ENCODE measurements at regions not wholly inside any gene's neighbourhood (a gene's known extent, or its start where the extent isn't known, plus 50 kb on each side); places are given as distances from the start of the nearest gene placed in this dataset.

DNA sequence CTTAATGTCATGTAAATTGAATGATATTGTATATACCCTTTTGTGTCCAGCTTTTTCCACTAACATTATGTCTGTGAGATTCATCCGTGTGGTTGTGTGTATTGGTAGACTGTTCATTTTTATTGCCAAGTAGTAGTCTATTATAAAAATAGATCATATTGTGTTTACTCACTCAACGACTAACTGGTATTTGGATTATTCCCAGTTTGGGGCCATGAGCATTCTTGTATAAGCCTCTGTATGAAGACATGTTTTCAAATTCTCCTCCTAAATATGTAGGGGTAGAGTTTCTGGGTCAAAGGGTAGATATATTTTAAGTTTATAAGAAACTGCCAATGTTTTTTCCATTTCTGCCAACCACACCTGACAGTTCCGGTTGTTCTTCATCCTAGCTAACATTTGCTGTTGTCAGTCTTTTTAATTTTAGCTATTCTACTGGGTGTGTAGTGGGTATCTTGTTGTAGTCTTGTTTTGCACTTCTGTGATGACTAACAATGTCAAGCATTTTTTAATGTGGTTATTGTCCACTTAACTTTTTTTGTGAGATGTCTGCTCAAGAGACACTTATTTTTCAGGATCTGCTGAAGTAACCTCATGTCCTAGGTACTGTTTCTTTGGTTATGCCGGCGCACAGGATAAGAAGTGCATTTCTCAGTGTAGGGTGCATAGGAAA, 93.2 kb downstream of the DACT1 start:
- TF ChIP-seq, protein P1, sequence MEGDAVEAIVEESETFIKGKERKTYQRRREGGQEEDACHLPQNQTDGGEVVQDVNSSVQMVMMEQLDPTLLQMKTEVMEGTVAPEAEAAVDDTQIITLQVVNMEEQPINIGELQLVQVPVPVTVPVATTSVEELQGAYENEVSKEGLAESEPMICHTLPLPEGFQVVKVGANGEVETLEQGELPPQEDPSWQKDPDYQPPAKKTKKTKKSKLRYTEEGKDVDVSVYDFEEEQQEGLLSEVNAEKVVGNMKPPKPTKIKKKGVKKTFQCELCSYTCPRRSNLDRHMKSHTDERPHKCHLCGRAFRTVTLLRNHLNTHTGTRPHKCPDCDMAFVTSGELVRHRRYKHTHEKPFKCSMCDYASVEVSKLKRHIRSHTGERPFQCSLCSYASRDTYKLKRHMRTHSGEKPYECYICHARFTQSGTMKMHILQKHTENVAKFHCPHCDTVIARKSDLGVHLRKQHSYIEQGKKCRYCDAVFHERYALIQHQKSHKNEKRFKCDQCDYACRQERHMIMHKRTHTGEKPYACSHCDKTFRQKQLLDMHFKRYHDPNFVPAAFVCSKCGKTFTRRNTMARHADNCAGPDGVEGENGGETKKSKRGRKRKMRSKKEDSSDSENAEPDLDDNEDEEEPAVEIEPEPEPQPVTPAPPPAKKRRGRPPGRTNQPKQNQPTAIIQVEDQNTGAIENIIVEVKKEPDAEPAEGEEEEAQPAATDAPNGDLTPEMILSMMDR (IDR thresholded peaks at IDR 0.05), result no peak

DNA sequence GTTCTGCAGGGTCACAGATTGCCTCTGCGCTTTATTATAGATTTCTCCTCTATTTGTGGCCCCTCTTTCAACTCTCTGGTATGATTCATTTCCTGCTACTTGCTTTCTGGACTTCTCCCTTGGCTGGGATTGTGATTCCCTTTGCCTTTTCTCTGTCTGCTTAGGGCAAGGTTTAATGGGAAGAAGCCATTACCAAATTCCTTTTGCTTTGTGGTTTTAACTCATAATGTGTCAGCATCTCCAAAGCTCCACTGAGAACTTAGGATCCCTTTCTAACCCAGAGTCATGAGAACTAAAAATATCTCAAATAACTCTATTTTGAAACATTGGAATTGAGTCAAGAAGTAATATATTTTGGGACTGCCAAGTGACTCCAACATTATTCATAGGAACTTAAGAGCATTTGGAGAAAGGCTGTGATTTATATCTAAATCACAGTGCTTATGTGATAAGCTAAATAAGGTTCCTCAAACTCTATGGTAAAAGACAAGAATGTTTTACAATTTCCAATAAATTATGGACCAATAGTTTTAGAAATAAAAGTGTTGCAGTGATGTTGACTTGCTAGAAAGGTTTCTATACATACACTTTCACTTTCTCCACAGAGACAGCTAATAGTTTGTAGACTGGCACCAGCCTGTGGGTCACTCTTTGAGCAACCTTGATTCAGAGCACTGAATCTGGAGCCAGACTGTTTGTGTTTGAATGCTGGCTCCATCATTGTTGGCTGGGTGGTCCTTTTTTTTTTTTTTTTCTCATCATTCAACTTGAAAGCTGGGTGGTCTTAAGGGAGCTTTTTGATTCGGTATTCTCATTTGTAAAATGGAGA, 93.9 kb downstream of the DACT1 start:
- TF ChIP-seq, protein P1 (IDR thresholded peaks at IDR 0.05), result no peak

DNA sequence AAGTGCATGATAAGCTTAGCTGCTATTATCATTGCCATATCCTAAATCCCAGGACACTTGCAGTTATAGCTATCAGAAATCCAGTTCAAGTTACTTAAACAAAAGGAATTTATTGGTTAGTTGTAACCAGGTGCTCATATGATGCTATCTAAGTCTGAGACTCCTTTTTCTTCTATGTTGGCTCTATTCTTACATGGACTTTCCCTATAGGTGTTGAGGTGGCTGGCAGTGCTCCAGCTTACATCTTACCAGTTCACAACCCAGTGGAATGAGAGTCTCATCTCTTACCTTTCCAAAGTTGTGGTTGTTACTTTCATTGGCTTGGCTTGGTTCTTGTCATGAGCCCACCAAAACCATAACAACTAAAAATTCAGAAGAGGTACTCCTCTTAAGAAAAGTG, 94.6 kb downstream of the DACT1 start:
- TF ChIP-seq, protein P1 (IDR thresholded peaks at IDR 0.05), result no peak

DNA sequence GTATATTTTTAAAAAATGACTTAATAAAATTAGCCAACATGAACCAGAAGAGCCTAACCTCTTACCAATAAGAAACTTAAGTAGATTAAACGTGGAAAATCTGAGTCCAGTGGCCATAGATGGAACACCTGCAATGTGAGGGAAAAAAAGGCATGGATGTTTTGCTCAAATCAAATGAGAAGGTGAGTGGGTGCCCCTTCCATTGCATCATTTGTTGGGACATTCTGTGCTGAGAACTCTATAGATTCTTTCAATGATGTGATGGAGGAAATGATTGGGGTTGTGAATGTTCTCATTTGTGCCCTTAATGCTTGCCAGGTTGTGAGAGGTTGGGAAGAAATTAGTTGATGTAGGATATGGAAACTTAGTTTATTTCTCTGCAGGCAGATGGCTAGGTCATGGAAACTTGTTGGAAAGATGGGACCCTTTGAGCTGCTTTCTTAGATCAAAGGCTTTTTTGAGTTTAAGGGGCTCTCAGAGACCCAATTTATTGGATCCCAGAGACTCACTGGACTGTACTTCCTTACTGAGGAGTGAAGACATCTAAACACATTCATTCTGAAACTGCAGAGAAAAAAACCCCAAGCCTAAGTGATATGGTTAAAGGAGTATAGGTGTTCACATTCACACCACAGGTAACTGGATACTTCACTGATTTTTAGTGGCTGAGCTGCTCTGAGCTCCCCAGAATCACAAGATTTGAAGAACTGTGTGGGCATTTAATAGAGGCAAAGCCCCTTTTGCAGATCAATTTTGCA, 95.9 kb downstream of the DACT1 start:
- TF ChIP-seq, protein P1 (IDR thresholded peaks at IDR 0.05), result no peak

DNA sequence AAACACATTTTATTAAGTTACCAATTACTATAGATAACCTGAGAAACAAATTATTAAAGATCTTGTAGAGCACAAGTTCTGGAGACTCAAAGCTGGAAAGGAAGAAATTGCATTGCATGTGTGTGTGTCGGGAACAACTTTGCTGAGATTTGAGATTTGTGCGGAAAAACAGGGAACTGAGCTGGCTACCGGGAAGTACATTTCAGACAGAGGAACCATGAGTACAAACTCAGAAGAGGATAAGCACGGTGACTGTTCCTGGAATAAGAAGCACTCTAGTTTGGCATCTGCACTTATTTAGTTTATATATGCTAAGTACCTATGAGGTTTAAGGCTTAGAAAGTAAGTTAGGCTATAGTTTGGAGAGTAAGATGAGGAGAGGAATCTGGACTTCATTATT, 97.8 kb downstream of the DACT1 start:
- TF ChIP-seq, protein P1 (IDR thresholded peaks at IDR 0.05), result no peak

DNA sequence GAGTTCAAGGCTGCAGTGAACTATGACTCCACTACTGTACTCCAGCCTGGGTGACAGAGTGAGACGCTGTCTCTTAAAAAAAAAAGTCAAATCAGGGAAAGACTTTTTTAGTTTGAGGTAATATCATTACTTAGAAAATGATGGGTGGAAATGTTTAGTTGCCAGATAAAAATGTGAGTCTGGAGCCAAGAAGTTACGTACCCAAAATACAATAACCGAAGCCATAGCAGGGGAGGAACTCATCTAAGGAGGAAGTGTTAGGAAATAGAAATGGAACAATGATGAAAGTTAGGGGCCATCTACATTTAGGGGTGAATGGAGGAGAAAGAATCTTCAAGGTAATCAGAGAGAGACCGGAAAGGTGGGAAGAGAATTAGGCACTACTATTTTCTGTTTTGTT, 98.8 kb downstream of the DACT1 start:
- TF ChIP-seq, protein P1 (IDR thresholded peaks at IDR 0.05), result no peak

DNA sequence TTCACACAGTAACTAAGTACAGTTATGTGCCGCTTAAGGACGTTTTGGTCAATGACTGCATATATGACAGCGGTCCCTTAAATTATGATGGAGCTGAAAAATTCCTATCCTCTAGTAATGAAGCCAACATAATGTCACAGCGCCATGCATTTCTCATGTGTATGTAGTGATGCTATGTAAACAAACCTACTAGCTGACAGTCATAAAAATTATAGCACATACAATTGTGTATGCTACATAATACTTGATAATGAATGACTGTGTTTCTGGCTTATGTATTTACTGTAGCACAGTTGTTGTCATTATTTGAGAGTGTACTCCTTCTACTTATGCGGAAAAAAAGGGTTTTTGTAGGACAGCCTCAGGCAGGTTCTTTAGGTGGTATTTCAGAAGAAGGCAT, 99.7 kb downstream of the DACT1 start:
- TF ChIP-seq, protein P1 (IDR thresholded peaks at IDR 0.05), result no peak

Measured in LNCAP (cell line).